NCI-H146 treated with DMSO at 0.1 percent for 48 hours (cell line): ENCODE measurements at regions not wholly inside any gene's neighbourhood (a gene's known extent, or its start where the extent isn't known, plus 50 kb on each side); places are given as distances from the start of the nearest gene placed in this dataset.

Source experiments
- DNase-seq: peaks from one replicate; lab custom pipeline; 2025; ENCODE audit not compliant: unreplicated experiment; lab: John Stamatoyannopoulos, UW

GRCh38 chr17:36727577-36727976 lies 126.2 kb downstream of the MRM1 start:
- no peak for DNase-seq

GRCh38 chr17:36728030-36728991 lies 126.9 kb downstream of the MRM1 start:
- no peak for DNase-seq

GRCh38 chr17:36730095-36730808 lies 128.9 kb downstream of the MRM1 start:
- DNase-seq = no peak

- DNase-seq = no peak
Observed at GRCh38 chr17:36730857-36731490, 129.6 kb downstream of the MRM1 start.

DNA sequence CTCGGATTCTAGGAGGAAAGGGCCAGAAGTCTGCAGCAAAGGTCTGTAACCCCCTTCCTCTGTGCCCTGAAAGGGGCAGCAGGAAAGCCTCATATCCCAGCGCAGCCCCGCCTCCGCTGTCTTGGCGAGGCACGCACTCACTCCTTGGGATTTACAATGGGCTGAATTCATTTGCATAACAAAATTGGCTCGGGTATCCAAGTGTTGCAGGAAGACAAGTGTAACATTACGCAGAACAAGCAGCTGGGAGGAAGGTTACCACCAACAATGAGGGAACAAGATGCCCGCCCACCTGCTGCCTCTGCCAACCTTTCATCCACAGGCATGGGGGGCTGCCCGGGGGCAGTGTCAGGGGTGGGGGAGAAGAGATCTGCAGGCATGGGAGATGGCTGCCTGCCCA lies 130.4 kb downstream of the MRM1 start:
- DNase-seq = no peak

DNA sequence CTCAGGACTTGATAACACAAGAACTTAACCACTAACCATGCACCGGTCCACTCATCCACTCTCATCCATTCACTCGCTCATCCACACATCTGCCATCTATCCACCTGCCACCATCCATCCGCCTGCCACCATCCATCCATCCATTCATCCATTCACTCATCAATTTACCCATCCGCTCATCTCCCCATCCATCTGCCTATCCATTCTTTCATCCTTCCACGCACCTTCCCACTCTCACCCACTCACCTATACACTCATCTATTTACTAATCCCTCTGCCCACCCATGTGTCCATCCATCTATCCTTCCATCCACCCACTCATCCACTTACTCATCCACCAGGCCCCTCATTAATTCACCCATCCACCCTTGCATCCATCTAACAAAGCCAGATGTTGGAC lies 131.0 kb downstream of the MRM1 start:
- DNase-seq = no peak

DNA sequence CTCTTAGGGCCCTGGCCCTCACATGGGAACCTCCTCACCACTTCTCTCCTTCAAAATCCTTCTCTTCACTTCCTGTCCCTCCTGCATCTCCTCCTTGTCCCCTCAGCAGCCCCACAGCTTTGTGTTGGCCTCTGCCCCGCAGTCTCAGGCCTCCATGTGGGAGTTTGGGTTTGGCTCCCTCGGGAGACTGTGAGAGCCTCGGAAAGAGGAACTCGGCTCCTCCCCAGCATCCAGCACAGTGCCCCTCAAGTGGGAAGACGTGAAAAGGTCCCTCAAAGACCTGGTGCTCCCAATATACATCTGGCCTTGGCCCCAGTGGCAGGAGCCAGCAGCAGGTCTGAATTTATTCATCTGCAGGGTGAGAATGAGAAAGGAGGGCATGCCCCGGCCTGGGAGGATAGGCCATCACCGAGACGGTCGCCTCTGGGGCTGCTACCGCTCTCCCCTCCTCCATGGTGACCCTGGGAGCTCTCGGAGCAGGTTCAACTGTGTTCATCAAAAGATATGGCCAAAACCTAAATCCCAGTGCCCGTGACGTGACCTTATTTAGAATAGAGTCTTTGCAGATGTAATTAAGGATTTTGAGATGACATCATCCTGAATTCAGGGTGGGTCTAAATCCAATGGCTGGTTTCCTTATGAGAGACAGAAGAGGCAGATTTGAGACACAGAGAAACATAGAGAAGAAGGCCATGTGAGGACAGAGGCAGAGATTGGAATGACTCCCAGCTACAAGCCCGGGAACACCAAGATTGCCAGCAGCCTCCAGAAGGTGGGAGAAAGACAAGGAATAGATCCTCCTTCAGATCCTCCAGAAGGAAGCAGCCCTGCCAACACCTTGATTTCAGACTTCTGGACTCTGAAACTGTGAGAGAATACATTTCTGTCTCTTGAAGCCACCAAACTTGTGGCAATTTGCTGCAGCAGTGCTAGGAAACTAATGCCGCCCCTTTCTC lies 135.1 kb downstream of the MRM1 start:
- DNase-seq = no peak

DNA sequence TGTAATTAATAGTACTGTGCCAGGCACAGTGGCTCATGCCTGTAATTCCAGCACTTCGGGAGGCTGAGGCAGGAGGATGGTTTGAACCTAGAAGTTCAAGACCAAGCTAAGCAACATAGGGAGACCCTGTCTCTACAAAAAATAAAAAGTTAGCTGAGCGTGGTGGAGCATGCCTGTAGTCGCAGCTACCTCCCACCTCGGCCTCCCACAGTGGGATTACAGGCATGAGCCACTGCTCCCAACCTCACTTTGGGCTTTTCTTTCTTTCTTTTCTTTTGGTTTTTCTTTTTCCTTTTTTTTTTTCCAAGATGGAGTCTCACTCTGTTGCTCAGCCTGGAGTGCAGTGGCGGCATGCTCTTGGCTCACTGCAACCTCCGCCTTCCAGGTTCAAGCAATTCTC lies 137.8 kb downstream of the MRM1 start:
- no peak for DNase-seq

DNA sequence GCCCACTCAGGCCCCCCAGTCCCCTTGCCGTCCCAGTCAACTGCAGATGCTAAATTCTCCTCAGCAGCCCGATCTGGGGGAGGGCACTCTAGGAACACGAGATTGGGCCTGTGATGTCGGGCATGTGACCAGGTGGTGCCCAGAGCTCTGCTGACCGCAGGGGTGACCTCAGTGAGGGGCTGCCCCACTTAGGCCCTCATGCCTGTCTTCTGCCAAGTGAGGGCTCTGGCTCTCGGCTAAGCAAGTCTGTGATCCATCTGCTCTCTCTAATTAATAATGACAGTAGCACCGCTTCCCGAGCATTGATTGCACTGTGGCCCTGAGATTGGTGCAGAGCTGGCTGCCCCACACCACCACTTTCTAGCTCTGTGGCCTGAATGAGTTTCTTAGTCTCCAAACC lies 138.8 kb downstream of the MRM1 start:
- DNase-seq = no peak

GRCh38 chr17:36741019-36741902 lies 139.9 kb downstream of the MRM1 start:
- no peak for DNase-seq

DNA sequence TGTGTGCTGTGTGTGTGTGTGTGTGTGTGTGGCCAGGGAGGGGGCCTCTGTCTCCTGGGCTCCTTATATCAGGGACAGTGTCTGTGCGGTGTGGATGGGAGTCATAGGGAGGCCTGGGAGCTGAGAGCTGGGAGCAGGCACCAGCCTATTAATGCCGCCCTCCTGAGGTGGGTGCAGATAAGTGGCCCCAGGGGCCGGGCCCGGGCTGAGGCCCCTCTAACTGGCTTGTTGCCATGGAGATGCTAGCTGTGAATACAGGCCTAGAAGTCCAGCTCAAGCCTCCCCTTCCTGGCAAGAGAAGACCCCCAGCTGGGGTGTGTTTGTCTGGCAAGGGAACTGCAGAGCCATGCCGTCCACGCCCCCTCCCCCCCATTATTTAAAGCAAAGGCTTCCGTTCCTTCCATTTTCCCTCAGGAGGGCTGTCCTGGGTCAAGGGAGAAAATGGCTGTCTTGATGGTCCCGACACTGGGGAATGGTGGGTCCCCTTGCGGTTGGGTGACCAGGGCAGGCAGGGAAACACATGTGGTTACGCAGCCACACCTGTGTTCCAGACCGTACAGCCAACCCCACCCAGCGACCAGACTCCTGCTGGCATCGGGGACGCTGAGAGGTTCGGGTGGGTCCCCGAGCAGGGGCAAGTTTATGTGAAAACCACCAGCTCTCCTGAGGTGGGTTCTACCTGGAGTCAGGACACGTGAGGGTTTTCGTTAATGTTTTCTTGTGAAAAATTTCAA lies 141.1 kb downstream of the MRM1 start:
- DNase-seq = peak; percentile 54

- no peak for DNase-seq
Observed at GRCh38 chr17:36743130-36743529, 141.7 kb downstream of the MRM1 start.

GRCh38 chr17:36746381-36747053 lies 145.1 kb downstream of the MRM1 start:
- no peak for DNase-seq

DNA sequence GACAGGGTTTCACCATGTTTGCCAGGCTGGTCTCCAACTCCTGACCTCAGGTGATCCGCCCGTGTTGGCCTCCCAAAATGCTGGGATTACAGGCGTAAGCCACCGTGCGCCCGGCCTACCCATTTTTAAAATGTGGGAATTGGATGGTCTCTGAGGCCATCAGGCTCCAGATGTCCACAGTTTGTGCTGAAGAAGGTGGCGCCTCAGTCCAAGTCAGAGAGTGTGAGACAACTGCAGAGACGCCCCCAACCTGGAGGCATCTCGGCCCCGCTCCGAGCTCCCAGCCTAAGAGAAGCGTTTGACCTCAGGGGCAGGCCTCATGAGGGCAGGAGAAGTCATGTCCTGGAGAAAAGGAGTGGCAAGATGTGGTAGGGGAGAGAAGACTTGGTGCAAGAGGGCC lies 146.5 kb downstream of the MRM1 start:
- DNase-seq = no peak

DNA sequence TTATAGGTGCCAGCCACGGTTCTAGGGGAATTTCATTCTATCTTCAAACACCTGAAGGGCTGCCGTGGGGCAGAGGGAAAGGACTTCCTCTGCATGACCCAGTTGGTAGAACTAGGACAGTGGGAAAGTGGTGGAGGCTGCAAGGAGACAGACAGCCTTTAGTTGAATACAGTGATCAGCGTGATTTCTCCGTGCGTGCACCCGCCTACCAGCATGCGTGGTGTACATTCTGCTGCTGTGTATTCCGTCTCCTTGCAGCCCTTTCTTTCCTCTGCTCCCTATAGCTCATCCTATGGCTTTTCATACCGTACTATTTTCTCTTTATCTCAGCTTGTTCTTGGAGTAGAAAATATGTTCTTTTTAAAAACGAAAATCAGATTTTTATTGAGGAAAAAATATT lies 146.9 kb downstream of the MRM1 start:
- DNase-seq = no peak

DNA sequence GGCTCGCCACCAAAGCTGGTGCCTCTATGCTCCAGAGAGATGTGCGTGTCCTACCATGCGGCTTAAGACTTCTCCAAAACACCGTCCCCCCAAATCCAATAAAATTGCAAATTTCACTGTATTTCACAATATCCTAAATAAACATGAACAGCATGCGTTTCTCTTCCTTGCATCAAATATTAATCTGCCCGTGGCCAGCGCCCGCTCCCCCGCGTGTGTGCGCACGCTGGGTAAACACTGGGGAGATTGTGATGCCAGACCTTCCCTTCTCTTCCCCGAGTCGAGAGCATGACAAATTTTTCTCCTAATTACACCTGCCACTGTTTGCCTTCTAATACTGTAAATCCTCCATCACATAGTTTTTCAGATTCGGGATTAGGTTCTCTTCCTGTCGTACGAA lies 148.1 kb downstream of the MRM1 start:
- DNase-seq = no peak

- no peak for DNase-seq
Observed at GRCh38 chr17:36750316-36750885, 149.0 kb downstream of the MRM1 start.
